ENCODE measurements at regions not wholly inside any gene's neighbourhood (a gene's known extent, or its start where the extent isn't known, plus 50 kb on each side); places are given as distances from the start of the nearest gene placed in this dataset.
A peak's percentile ranks its signal among the peaks of the same experiment; 100 is the strongest.
"Not testable (repeated sequence)": the region's sequence is repeated elsewhere in the genome, so short reads cannot be mapped to it uniquely, and the experiment has no call there.

DNA sequence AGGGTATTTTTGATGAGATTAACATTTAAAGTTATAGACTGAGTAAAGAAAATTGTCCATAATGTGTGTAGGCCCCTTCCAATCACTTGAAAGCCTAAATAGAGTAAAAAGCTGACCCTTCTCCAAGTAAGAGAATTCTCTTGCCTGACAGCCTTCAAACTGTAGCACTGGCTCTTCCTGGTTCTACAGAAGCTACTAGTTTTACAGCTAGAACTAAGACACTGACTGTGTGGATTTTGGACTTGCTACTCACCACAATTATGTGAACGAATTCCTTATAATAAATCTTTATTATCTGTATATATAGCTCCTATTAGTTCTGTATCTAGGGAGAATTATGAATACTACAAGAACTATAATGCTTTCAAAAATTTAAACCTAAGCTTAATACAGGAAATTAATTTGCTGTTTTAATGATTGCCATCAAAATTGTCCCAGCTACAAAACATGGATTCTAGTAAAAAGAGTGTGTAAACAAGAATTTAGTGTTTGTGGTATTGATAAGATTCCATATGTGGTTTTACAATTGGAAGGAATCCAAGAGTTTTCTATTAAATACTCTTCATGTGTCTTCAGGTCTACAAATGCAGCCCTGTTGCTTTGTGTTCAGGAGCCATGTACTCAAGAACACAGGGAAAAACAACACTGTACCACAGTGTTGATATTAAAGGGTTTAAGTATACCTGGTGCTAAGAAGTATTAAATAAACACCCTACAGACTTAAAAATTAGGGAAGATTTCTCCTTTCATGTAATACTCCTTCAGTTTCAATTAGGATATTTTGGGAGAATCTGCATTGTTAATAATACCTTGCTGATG lies 366.5 kb downstream of the CXXC4 start:
- DNase-seq: no peak

DNA sequence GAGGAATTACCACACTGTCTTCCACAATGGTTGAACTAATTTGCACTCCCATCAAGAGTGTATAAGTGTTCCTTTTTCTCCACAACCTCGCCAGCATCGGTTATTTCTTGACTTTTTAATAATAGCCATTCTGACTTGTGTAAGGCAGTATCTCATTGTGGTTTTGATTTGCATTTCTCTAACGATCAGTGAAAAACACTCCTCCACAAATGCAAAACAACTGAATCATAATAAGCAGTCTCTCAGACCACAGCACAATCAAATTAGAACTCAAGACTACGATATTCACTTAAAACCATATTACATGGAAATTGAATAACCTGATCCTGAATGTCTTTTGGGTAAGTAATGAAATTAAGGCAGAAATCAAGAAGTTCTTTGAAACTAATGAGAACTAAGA lies 371.7 kb downstream of the CXXC4 start:
- DNase-seq: no peak

DNA sequence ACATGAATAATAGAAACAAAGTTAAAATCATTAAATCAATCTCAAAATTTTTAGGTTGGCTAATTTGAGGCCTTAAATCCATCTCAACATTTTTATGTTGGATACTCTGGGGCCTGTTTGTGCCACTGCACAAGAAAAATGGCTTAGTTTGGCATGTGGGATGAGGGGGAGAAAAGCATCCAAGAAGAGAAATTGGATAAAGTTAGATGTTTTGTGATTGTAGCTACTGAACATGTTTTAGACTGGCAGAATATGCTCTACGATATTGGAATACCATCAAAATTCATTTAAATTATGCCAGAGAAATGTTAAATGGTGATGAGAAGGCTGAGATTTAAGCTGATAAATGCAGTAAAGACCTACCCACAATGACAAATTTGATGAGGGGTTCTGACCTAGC lies 376.9 kb downstream of the CXXC4 start:
- DNase-seq: no peak

GRCh38 chr4:104113850-104114249 lies 380.8 kb downstream of the CXXC4 start:
- no peak for DNase-seq

DNA sequence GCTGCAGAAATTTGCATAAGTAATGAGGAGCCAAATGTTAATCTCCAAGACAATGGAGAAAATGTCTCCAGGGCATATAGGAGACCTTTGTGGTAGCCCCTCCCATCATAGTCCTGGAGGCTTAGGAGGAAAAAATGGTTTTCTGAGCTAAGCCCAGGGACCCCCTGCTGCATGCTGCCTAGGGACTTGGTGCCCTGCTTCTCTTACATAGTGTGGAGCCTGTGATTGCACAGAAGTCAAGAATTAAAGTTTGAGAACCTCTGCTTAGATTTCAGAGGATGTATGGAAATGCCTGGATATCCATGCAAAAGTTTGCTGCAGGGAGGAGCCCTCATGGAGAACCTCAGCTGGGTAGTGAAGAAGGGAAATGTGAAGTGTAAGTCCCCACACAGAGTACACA lies 379.4 kb upstream of the TACR3 start:
- no peak for DNase-seq

DNA sequence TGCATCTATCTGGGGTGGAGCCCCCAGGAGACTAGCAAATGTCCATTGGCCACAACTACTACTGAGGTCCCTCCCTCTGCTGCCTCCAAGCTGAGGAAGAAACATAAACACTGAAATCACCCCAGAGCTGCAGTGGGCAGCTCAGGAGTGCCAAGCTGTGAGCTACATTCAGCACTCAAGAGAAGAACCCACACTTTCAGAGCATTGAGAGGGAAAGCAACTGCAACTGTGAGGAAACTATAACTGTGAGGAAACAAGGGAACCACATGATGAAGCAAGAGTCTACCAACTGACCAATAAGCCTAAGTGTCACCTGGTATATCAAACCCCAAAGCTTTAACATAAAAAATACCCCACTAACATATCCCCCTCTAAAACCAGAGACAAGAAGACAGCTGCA lies 373.5 kb upstream of the TACR3 start:
- no peak for DNase-seq

DNA sequence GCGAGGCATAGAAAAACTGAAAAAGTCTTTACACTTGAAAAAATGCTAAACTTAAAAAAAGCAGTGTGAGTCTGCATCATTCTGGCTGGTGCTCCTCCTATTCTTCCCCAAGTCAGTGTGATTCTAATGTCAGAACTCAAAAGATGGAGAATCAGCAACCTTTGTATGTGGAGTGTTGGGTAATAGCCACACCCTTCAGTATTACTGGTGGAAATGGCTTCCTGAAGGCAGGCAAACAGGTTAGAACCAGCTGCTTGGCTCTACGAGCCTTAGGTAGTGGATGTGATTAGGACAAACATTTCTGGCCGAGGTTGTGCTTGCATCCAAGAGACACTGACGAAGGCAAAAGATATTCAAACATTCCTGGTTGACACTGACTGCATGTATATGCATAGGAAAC lies 353.4 kb upstream of the TACR3 start:
- DNase-seq: no peak

DNA sequence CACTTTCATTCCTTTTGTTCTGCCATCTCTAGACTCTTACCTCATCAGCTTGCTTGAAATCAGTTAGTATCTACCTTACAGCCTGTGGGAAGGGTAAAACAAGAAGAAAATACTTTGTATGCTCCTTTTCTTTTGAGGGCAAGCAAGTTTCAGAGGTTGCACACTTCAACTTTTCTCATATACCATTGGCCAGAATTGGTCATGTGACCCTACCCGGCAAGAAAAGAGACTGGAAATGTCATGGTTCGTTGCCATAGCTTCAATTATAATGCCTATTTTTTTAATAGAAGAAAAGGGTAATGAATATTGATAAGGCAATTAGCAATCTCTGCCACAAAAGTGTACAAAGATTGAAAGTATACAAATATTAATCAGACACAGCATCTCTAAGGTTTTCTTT lies 346.7 kb upstream of the TACR3 start:
- DNase-seq: no peak

- peak; percentile 23 for DNase-seq
Observed at GRCh38 chr4:104064646-104065577, 345.1 kb upstream of the TACR3 start.

GRCh38 chr4:104063341-104063740 lies 343.6 kb upstream of the TACR3 start:
- DNase-seq: no peak

DNA sequence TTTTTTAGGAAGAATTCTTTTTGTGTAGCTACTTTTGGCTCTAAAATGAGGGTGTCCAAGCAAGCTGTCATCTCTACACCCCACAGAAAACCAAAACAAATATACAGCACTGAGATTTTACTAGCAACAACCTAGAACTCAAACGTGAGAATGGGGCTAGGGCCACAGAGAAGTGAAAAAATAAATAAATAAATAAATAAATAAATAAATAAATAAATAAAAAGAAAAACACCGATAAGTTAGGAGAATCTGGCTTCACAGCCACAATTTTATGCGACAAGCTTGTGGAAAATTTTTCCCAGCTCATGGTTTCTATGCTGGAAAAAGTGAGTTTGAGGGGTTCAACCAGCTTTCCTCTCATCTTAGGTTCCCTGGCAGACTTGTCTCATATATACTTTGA lies 324.6 kb upstream of the TACR3 start:
- no peak for DNase-seq

DNA sequence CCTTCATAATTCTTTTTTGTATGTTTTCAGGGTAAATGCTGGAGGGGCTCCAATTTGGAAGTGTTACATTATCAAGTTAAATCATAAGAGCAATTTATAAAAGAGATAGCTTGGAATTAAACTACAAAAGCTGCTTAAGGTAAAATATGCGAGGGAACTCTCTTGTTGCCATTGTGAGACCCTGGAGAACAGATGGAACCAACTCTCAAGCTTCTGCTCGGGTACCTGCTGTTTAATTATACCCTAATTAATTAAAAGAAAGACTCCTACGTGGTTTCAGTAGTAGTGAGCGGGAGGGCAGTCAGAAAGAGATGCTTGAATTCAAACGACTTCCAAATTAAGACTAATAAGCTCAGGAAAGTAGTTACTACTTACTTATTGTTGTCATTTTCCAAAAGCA lies 313.1 kb upstream of the TACR3 start:
- DNase-seq: no peak

DNA sequence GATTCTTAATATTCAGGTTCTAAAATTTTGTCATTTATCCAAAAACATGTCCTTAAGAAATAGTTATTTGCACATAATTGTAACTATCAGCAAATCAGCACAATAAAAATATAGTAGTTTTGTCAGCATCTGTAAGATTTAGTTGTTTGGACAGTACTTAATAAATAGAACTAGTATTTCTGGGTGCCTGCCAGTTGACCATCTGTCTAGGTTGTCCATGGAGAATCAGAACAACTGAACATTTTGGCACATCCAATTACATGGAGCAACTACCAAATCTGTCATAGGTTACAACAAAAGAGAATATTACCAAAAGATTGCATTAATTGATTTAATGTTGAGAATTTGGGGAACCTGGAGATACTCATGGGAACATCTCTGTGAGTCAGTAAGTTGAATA lies 305.5 kb upstream of the TACR3 start:
- no peak for DNase-seq

GRCh38 chr4:104022831-104023230 lies 303.0 kb upstream of the TACR3 start:
- no peak for DNase-seq

DNA sequence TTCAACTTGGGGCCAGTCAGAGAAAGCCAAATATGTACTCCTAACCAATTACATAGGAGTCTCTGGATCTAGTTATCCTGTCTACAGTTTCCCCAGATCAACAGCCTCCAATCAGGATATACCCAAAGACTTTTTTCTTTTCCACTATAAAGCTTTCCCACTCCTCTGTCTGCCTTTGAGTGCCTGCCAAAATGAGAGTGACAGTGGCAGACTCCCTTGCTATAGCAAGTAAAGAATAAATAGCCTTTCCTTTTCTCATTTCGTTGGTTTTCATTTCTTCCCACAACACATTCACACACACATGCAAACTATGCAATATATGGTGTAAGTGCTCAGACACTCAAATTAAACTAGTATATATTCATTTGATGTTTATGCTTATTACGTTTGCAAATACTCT lies 302.4 kb upstream of the TACR3 start:
- DNase-seq: no peak

GRCh38 chr4:104020641-104021040 lies 300.9 kb upstream of the TACR3 start:
- no peak for DNase-seq

- DNase-seq: no peak
Observed at GRCh38 chr4:104017213-104017612, 297.4 kb upstream of the TACR3 start.

DNA sequence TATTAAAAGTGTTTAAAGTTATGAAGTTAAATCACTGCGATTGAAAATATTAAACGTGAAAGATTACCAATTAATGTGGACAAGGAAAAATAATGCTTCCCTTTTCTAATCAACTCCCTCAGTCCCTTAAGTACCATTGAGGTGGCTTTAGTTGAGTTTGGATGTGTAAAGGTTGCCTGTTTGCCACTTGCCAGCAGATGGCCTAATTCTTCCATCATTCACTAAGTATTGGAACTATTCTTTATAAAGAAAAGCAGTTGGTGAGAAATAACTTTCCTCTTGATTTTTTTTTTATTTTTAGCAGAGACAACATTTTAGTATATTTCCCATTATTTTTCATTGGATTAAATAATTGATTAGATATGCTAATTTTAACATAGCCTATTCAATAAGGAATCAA lies 295.9 kb upstream of the TACR3 start:
- no peak for DNase-seq

DNA sequence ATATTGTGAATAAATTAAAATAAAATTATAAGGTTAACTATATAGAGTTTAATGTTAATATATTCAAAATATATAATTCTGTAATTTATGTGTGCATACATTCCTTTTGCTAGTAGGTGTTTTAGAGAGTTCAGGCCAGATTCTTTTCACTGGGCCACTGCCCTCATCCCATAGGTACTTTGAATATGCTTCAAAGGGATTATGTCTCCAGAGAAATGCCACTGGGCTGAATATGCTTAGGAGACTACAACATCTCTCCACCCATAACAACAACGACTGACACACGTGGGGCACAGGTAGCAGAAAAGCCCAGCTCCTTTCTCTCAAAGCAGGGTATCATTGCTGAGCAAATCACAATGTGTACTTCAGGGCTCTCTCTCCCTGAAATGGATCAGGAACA lies 290.9 kb upstream of the TACR3 start:
- no peak for DNase-seq

- DNase-seq: not testable (repeated sequence)
Observed at GRCh38 chr4:104002318-104002717, 282.5 kb upstream of the TACR3 start.

- no peak for DNase-seq
Observed at GRCh38 chr4:103998756-103999155, 279.0 kb upstream of the TACR3 start.

- DNase-seq: peak; percentile 94
Observed at GRCh38 chr4:103996637-103997036, 276.9 kb upstream of the TACR3 start.

- peak; percentile 34 for DNase-seq
Observed at GRCh38 chr4:103996064-103996463, 276.3 kb upstream of the TACR3 start.

DNA sequence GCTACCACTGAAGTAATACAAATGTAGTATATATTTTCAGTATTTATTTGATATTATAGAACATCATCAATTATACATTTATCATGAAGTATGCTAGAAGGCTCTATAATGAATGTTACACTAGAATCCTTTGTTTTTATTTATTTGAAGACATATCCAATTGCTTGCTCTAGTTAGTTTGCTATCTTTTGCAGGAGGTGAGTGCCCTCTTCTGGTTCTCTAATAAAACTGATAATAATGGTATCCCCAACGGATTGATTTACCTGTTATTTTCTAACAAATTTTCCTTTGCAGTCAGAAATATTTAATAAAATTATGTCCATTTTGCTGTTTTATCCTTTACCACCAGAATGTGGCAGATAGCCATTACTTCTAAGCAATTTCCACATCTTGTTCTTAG lies 274.3 kb upstream of the TACR3 start:
- DNase-seq: peak; percentile 8
